Thyroid gland (tissue), 4 donors: ENCODE measurements at regions not wholly inside any gene's neighbourhood (a gene's known extent, or its start where the extent isn't known, plus 50 kb on each side); places are given as distances from the start of the nearest gene placed in this dataset.

Experiments used
- DNase-seq, 2 donors: peaks; one replicate each; pipeline ENCODE4 v3.0.0-alpha.2; 2019
- H3K27ac ChIP-seq, 3 donors: fragments of 200-600 bp; sonication (generic); 1 replicate in 2 of 3; 2 replicates in 1 of 3; pipeline ENCODE4 v1.5.1; 2016 to 2019; ENCODE audit warnings: mild to moderate bottlenecking in 1 of 3, moderate library complexity in 1 of 3
- H3K27me3 ChIP-seq: fragments of 200-600 bp; sonication (generic); one replicate; pipeline ENCODE4 v1.5.1; 2019
- H3K36me3 ChIP-seq, 2 donors: fragments of 200-600 bp; sonication (generic); one replicate each; pipeline ENCODE4 v1.5.1; 2016 to 2019
- H3K4me1 ChIP-seq, 2 donors: fragments of 200-600 bp; sonication (generic); one replicate each; pipeline ENCODE4 v1.5.1; 2017 to 2019
- H3K4me3 ChIP-seq, 3 donors: fragments of 200-600 bp; sonication (generic); replicated peaks in 1 of 3; 1 replicate in 2 of 3; 2 replicates in 1 of 3; pipeline ENCODE4 v1.5.1; 2016; ENCODE audit warnings: mild to moderate bottlenecking in 1 of 3
- H3K9me3 ChIP-seq: fragments of 200-600 bp; sonication (generic); one replicate; pipeline ENCODE4 v1.5.1; 2017
- CTCF ChIP-seq, 6 experiments: fragments of 200-600 bp in 3 of 6; fragments of 450-650 bp in 3 of 6; sonication (generic) in 3 of 6; IDR thresholded peaks; one replicate each; pipeline ENCODE4 v1.5.1; 2016 to 2019; ENCODE audit warnings: antibody characterized with exemption in 6 of 6, mild to moderate bottlenecking in 2 of 6, inconsistent platforms in 1 of 6, moderate library complexity in 1 of 6
- POLR2A ChIP-seq, 2 donors: fragments of 450-650 bp; IDR thresholded peaks; one replicate each; pipeline ENCODE4 v1.6.1; 2017; ENCODE audit warnings: antibody characterized with exemption in 2 of 2, mild to moderate bottlenecking in 2 of 2, moderate library complexity in 1 of 2
- WGBS, 2 donors: methylation state at CpG; one replicate each; pipeline ENCODE4 v1.1.5; 2017; 5-methylcytosine and 5-hydroxymethylcytosine counted together
- intact Hi-C: fragments of 100-400 bp; cut with DNase I; formaldehyde crosslinking; loops from one replicate; pipeline ENCODE4 v1.15.1; 2023

- intact Hi-C loops = no loop called here
- H3K27me3 ChIP-seq = no peaks in the 10 kb centered on the region
- H3K27ac ChIP-seq = no peak overlapping the region
- H3K4me3 ChIP-seq = no peak overlapping the region
- DNase-seq = no peak
- 81 to 89% methylated on average over 6 of the region's 6 CpGs for WGBS, 2 donors
- H3K4me1 ChIP-seq = no peaks in the 10 kb centered on the region
- no peaks in the 10 kb centered on the region for H3K9me3 ChIP-seq
- TF ChIP-seq POLR2A (IDR thresholded peaks at IDR 0.05) (no peak), CTCF (IDR thresholded peaks at IDR 0.05) (no peak)
- no peaks in the 10 kb centered on the region for H3K36me3 ChIP-seq
These were observed 93.8 kb upstream of the GRIK3 start for GRCh38 chr1:37128091-37128490.

- no peak for DNase-seq
- 60 to 68% methylated on average over 5 of the region's 5 CpGs for WGBS, 2 donors
- no peak for TF ChIP-seq CTCF (IDR thresholded peaks at IDR 0.05)
- no peak for TF ChIP-seq POLR2A (IDR thresholded peaks at IDR 0.05)
- Histone ChIP-seq H3K36me3 (no peaks in the 10 kb centered on the region), H3K27ac (no peak overlapping the region), H3K4me3 (no peak overlapping the region), H3K27me3 (no peaks in the 10 kb centered on the region), H3K4me1 (no peaks in the 10 kb centered on the region), H3K9me3 (no peaks in the 10 kb centered on the region)
- intact Hi-C loops = no loop called here
These were observed 96.1 kb upstream of the GRIK3 start for GRCh38 chr1:37130221-37130948.

- intact Hi-C loops = no loop called here
- H3K9me3 ChIP-seq = no peaks in the 10 kb centered on the region
- no peak overlapping the region for H3K4me3 ChIP-seq
- H3K4me1 ChIP-seq = no peaks in the 10 kb centered on the region
- no peaks in the 10 kb centered on the region for H3K36me3 ChIP-seq
- H3K27ac ChIP-seq = no peak overlapping the region
- no peak for TF ChIP-seq CTCF (IDR thresholded peaks at IDR 0.05)
- TF ChIP-seq POLR2A (IDR thresholded peaks at IDR 0.05) = no peak
- 57 to 70% methylated on average over 5 of the region's 5 CpGs for WGBS, 2 donors
- no peaks in the 10 kb centered on the region for H3K27me3 ChIP-seq
- DNase-seq = no peak
These were observed 97.0 kb upstream of the GRIK3 start for GRCh38 chr1:37131281-37131680.

GRCh38 chr1:37133276-37134145 lies 99.2 kb upstream of the GRIK3 start:
- Histone ChIP-seq H3K4me1 (no peaks in the 10 kb centered on the region), H3K36me3 (no peaks in the 10 kb centered on the region), H3K4me3 (no peak overlapping the region), H3K27ac (no peak overlapping the region), H3K9me3 (no peaks in the 10 kb centered on the region), H3K27me3 (no peaks in the 10 kb centered on the region)
- no peak for DNase-seq
- TF ChIP-seq POLR2A (IDR thresholded peaks at IDR 0.05) (no peak), CTCF (IDR thresholded peaks at IDR 0.05) (no peak)
- 71 to 73% methylated on average over 18 to 19 of the region's 19 CpGs for WGBS, 2 donors
- intact Hi-C loops = no loop called here

GRCh38 chr1:37134599-37134998 lies 100.3 kb upstream of the GRIK3 start:
- no peaks in the 10 kb centered on the region for H3K4me1 ChIP-seq
- H3K36me3 ChIP-seq = no peaks in the 10 kb centered on the region
- no peaks in the 10 kb centered on the region for H3K27me3 ChIP-seq
- intact Hi-C loops = no loop called here
- WGBS, 2 donors = 69 to 73% methylated on average over 4 of the region's 4 CpGs
- DNase-seq = no peak
- TF ChIP-seq POLR2A (IDR thresholded peaks at IDR 0.05) = no peak
- no peak for TF ChIP-seq CTCF (IDR thresholded peaks at IDR 0.05)
- H3K9me3 ChIP-seq = no peaks in the 10 kb centered on the region
- H3K27ac ChIP-seq = no peak overlapping the region
- H3K4me3 ChIP-seq = no peak overlapping the region
